ENCODE measurements at regions not wholly inside any gene's neighbourhood (a gene's known extent, or its start where the extent isn't known, plus 50 kb on each side); places are given as distances from the start of the nearest gene placed in this dataset.
"Not testable (repeated sequence)": the region's sequence is repeated elsewhere in the genome, so short reads cannot be mapped to it uniquely, and the experiment has no call there.

DNA sequence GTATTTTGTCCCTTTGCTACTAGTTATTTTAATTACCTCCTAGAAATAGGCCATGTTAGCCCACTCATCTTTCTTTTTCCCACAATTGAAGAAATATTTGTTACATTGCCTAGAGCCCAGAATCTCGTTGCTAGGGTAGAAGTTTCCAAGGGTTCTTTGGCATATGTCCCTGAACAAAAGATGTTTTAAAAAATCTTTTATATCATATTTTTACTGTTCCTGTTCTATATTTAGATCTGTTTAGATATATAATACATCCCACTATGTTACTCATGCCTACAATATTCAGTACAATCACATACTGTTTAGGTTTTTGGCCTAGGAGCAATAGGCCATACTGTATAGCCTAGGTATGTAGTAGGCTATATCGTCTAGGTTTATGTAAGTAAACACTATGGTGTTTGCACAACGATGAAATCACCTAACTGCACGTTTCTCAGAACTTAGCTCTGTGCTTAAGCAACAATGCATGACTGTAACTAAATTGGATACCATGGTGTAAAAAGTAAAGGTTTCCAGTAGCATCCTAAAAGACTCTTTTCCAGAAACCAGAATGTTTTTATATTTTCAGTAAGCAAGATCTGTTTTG, 236.0 kb upstream of the SLIT2 start:
- Histone ChIP-seq H3K9me3 (replicated peaks in 1 of 3) (no peaks in the 10 kb centered on the region), H3K27ac (no peak overlapping the region), H3K27me3 (no peaks in the 10 kb centered on the region), H3K4me3 (no peak overlapping the region), H3K36me3 (replicated peaks in 1 of 2) (no peaks in the 10 kb centered on the region), H3K4me1 (replicated peaks in 1 of 2) (no peaks in the 10 kb centered on the region)
- TF ChIP-seq POLR2A (IDR thresholded peaks at IDR 0.05), result no peak
- no peak for TF ChIP-seq CTCF (IDR thresholded peaks at IDR 0.05)
- 82 to 90% (median 83%) methylated on average over 4 of the region's 4 CpGs for WGBS, 4 donors
- intact Hi-C loops (cut with DNase I), result no loop called here
- no peak for DNase-seq

DNA sequence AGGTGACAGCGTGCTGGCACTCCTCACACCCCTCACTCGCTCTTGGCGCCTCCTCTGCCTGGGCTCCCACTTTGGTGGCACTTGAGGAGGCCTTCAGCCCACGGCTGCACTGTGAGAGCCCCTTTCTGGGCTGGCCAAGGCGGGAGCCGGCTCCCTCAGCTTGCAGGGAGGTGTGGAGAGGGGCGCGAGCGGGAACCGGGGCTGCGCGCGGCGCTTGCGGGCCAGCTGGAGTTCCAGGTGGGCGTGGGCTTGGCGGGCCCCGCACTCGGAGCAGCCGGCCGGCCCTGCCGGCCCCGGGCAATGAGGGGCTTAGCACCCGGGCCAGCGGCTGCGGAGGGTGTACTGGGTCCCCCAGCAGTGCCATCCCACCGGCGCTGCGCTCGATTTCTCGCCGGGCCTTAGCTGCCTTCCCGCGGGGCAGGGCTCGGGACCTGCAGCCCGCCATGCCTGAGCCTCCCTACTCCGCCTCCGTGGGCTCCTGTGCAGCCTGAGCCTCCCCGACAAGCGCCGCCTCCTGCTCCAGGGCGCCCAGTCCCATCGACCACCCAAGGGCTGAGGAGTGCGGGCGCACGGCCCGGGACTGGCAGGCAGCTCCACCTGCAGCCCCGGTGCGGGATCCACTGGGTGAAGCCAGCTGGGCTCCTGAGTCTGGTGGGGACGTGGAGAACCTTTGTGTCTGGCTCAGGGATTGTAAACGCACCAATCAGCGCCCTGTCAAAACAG, 247.7 kb upstream of the SLIT2 start:
- H3K9me3 ChIP-seq (replicated peaks in 1 of 3); H3K27me3 ChIP-seq; H3K27ac ChIP-seq; intact Hi-C loops (cut with DNase I); DNase-seq; H3K4me1 ChIP-seq (replicated peaks in 1 of 2); H3K36me3 ChIP-seq (replicated peaks in 1 of 2); H3K4me3 ChIP-seq: not testable (repeated sequence)
- WGBS, 4 donors, result 71 to 92% (median 80%) methylated on average over 28 to 49 of the region's 52 CpGs

GRCh38 chr4:19999775-20000414, 251.8 kb upstream of the SLIT2 start:
- no peak overlapping the region for H3K4me3 ChIP-seq
- H3K36me3 ChIP-seq (replicated peaks in 1 of 2), result no peaks in the 10 kb centered on the region
- TF ChIP-seq POLR2A (IDR thresholded peaks at IDR 0.05) (no peak), CTCF (IDR thresholded peaks at IDR 0.05) (no peak)
- intact Hi-C loops (cut with DNase I), result no loop called here
- DNase-seq, result no peak
- H3K27me3 ChIP-seq, result no peaks in the 10 kb centered on the region
- no peaks in the 10 kb centered on the region for H3K4me1 ChIP-seq (replicated peaks in 1 of 2)
- H3K9me3 ChIP-seq (replicated peaks in 1 of 3), result no peaks in the 10 kb centered on the region
- WGBS, 4 donors, result 60 to 82% (median 75%) methylated on average over 4 of the region's 4 CpGs
- no peak overlapping the region for H3K27ac ChIP-seq

DNA sequence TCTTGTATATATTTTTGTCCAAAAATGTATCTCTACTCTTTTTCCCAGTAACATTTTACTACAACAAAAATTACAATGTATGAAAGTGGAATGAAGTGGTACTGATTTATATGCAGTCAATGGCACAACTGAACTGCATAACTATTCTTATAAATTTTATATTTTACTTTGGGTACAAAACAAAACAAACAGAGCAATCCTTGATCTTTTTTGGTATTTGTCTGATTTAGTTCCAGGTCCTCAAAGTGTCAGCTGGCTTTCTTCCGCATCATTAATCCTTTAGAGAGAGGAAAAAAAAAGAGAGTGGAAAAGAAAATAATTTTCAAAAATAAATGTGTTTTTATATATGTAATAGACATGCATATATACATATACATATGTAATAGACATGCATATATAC, 252.4 kb upstream of the SLIT2 start:
- DNase-seq, result no peak
- Histone ChIP-seq H3K4me3 (no peak overlapping the region), H3K9me3 (replicated peaks in 1 of 3) (no peaks in the 10 kb centered on the region), H3K4me1 (replicated peaks in 1 of 2) (no peaks in the 10 kb centered on the region), H3K27me3 (no peaks in the 10 kb centered on the region), H3K27ac (no peak overlapping the region), H3K36me3 (replicated peaks in 1 of 2) (no peaks in the 10 kb centered on the region)
- intact Hi-C loops (cut with DNase I), result no loop called here
- TF ChIP-seq CTCF (IDR thresholded peaks at IDR 0.05), result no peak
- TF ChIP-seq POLR2A (IDR thresholded peaks at IDR 0.05), result no peak
- WGBS, 4 donors, result 50 to 80% (median 66%) methylated on average over 1 of the region's 1 CpG

Measured in adrenal gland (tissue), 9 donors.